Activated CD4-positive, alpha-beta memory T cell treated with anti-CD3 and anti-CD28 coated beads, Interleukin-2, amount 10 ng/mL, durations not matched to agents 7 days and 5 days (primary cell): ENCODE measurements at regions not wholly inside any gene's neighbourhood (a gene's known extent, or its start where the extent isn't known, plus 50 kb on each side); places are given as distances from the start of the nearest gene placed in this dataset.

Experiments
- CTCF ChIA-PET: fragments of 350-600 bp; sonication (Branson Sonifier 250); formaldehyde crosslinking; loops from one replicate; lab custom pipeline; 2021; ENCODE audit warnings: antibody characterized with exemption, inconsistent platforms; lab: Charles Lee
- POLR2A ChIA-PET: fragments of 350-600 bp; sonication (Branson Sonifier 250); formaldehyde crosslinking; loops from one replicate; lab custom pipeline; 2021; ENCODE audit warnings: antibody characterized with exemption; lab: Charles Lee
- DNase-seq: peaks from one replicate; pipeline ENCODE4 v3.0.0-alpha.2; 2020
- H3K27ac Mint-ChIP-seq: one replicate; pipeline ENCODE4 v1.8.0; 2021; ENCODE audit warnings: mild to moderate bottlenecking, mixed read lengths
- H3K27me3 Mint-ChIP-seq: one replicate; pipeline ENCODE4 v1.8.0; 2021; ENCODE audit warnings: mixed read lengths
- H3K36me3 Mint-ChIP-seq: one replicate; pipeline ENCODE4 v1.8.0; 2021; ENCODE audit warnings: low read depth, mixed read lengths
- H3K4me1 Mint-ChIP-seq: one replicate; pipeline ENCODE4 v1.8.0; 2021; ENCODE audit warnings: mixed read lengths
- H3K4me3 Mint-ChIP-seq: one replicate; pipeline ENCODE4 v1.8.0; 2021; ENCODE audit warnings: mild to moderate bottlenecking, mixed read lengths
- H3K9me3 Mint-ChIP-seq: one replicate; pipeline ENCODE4 v1.8.0; 2021; ENCODE audit warnings: mixed read lengths

DNA sequence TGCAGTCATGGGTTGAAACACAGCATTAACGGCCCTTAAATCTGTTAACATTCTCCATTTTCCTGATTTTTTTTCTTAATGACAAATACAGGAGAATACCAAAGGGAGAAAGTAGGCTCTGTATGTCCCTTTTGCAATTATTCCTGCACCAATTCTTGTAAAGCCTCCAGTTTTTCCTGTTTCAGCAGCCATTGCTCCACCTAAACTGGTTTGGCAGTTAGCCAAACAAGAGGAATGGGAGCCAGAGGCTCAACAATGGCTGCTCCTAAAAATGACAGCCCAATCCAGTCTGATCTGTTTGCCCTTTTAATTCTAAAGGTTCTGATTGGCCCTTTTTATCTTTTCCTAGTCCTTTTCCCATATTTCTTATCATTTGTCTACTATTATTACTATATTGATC lies 284.2 kb upstream of the SGK1 start:
- no peak overlapping the region for H3K27ac Mint-ChIP-seq
- no peak for DNase-seq
- ChIA-PET CTCF (no interaction called here), POLR2A (no interaction called here)
- no peaks in the 10 kb centered on the region for H3K36me3 Mint-ChIP-seq
- H3K27me3 Mint-ChIP-seq, result peaks cover 2% of the 10 kb centered on the region
- no peaks in the 10 kb centered on the region for H3K4me1 Mint-ChIP-seq
- no peak overlapping the region for H3K4me3 Mint-ChIP-seq
- peaks cover 4% of the 10 kb centered on the region for H3K9me3 Mint-ChIP-seq

DNA sequence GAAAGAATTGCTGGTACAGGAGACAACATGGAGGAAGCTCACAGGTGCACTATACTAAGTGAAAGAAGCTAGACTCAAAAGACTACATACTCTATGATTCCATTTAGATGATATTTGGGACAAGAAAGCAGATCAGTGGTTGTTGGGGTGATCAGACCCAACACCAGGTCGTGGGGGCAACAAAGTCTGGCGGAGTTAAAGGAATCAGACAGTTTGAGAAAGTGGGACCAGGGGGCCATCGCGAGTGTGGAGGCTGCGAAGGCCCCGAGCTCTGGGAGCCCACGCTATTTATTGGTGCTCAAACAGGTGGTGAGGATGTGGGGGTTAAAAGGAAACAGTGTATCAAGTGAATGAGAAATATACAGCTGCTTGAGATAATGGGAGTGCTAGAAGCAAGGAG lies 282.8 kb upstream of the SGK1 start:
- DNase-seq, result no peak
- no peak overlapping the region for H3K27ac Mint-ChIP-seq
- H3K27me3 Mint-ChIP-seq, result peaks cover 2% of the 10 kb centered on the region
- H3K4me3 Mint-ChIP-seq, result no peak overlapping the region
- no peaks in the 10 kb centered on the region for H3K36me3 Mint-ChIP-seq
- H3K4me1 Mint-ChIP-seq, result no peaks in the 10 kb centered on the region
- ChIA-PET POLR2A (no interaction called here), CTCF (no interaction called here)
- peaks cover 4% of the 10 kb centered on the region for H3K9me3 Mint-ChIP-seq

DNA sequence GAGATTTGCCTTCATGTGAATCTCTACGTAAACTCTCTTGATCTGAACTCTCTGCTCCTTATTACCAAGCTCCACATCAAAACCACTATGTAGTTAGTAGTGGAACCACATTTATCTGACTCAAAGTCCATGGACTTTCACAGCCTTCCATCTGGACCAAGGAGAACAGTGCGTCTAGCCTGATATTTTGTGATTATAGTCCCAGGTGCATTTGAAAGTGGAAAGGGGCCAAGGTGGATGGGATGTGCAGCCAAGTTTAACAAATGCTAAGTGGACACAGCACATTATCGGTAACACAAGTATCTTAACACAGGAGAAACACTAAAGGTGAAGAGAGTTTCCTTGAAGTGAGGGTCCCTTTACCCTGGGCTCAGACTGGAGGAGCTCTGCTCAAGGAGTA lies 281.2 kb upstream of the SGK1 start:
- Mint-ChIP-seq H3K36me3 (no peaks in the 10 kb centered on the region), H3K27me3 (peaks cover 2% of the 10 kb centered on the region), H3K27ac (no peak overlapping the region), H3K4me1 (no peaks in the 10 kb centered on the region), H3K9me3 (peaks cover 4% of the 10 kb centered on the region), H3K4me3 (no peak overlapping the region)
- POLR2A ChIA-PET, result no interaction called here
- CTCF ChIA-PET, result no interaction called here
- DNase-seq, result no peak

DNA sequence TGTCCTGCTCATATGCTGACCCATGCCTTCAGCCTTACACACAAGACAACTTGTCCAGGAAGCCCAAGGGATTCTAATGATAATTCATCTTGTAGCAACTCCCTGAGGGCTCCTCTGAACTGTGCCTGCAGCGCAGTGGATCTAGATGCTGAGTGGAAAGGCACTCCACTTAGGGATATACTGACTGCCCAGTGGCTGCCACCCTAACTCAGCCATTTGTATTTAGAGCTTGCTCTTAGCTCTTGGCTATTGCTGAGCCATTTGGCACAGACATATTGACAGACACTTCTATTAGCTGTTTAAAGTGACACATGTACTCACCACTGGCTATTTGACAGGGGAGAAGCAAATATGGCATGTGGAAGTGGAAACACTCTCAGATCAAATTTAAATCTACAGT lies 278.3 kb upstream of the SGK1 start:
- Mint-ChIP-seq H3K4me3 (no peak overlapping the region), H3K27ac (no peak overlapping the region), H3K27me3 (peaks cover 2% of the 10 kb centered on the region), H3K4me1 (no peaks in the 10 kb centered on the region), H3K36me3 (no peaks in the 10 kb centered on the region), H3K9me3 (peaks cover 4% of the 10 kb centered on the region)
- DNase-seq, result no peak
- POLR2A ChIA-PET, result no interaction called here
- CTCF ChIA-PET, result no interaction called here

DNA sequence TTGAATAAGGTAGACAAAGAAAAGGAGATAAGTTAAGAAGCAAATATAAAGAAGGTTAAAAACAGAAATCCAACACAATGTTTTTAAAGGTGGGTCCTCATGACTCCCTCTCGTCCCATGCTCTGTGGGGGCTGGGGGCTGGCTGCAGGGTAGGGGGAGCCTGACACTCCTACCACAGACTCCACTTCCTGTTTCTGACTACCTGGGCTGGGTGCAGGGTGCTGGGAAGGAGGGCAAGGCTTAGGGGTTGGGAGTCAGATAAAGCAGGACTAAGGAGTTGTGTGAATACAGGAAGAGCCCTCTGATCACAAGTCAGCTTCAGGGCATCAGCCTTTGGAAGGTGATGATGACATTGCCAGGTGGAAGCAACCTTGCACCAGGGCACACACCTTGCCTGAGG lies 277.0 kb upstream of the SGK1 start:
- POLR2A ChIA-PET, result no interaction called here
- no peaks in the 10 kb centered on the region for H3K27me3 Mint-ChIP-seq
- H3K4me1 Mint-ChIP-seq, result no peaks in the 10 kb centered on the region
- DNase-seq, result no peak
- H3K9me3 Mint-ChIP-seq, result no peaks in the 10 kb centered on the region
- no peaks in the 10 kb centered on the region for H3K36me3 Mint-ChIP-seq
- CTCF ChIA-PET, result no interaction called here
- H3K4me3 Mint-ChIP-seq, result no peak overlapping the region
- H3K27ac Mint-ChIP-seq, result no peak overlapping the region

DNA sequence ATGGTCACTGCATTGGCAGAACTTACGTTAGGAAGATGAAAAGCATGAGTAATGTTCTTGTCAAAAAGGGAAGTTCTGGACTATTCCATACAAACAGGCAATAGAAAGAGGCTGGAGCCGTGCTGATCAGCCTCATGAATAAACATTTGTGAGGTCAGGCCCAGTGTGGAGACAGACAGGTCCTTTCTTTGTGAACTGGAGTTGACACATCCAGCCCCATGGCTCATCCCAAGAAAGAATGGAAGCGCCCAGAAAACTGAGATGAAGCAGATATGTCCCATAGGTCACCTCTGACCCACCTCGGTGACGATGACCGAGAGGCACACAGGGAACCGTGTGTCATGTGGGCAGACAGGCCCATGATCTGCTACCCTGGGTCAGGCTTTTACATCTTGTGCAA lies 276.0 kb upstream of the SGK1 start:
- DNase-seq, result no peak
- CTCF ChIA-PET, result no interaction called here

DNA sequence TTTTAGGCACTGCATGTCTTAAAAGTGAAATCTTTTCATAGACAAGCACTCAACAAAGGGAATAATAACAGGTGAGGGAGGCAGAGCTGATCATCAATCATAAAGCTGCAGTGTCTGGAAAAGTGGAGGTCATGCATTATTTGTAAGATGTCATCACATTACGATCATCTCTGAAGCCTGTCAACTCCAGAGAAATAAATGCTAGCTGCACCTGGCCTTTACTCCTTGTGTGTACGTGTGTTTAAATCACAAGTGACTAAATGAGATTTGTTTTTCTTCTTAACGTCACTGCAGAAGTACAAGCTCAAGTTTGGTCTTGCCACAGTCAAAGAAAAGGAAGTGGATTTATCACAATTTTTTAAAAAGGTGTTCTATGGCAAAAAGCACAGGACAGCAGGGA lies 275.5 kb upstream of the SGK1 start:
- Mint-ChIP-seq H3K27ac (no peak overlapping the region), H3K36me3 (no peaks in the 10 kb centered on the region), H3K27me3 (no peaks in the 10 kb centered on the region), H3K9me3 (no peaks in the 10 kb centered on the region), H3K4me1 (no peaks in the 10 kb centered on the region), H3K4me3 (no peak overlapping the region)
- DNase-seq, result no peak
- ChIA-PET POLR2A (no interaction called here), CTCF (no interaction called here)

More for the DNA sequence above, 276.0 kb upstream of the SGK1 start:
- H3K4me1 Mint-ChIP-seq, result no peaks in the 10 kb centered on the region
- H3K27ac Mint-ChIP-seq, result no peak overlapping the region
- H3K36me3 Mint-ChIP-seq, result no peaks in the 10 kb centered on the region
- no peak overlapping the region for H3K4me3 Mint-ChIP-seq
- no peaks in the 10 kb centered on the region for H3K27me3 Mint-ChIP-seq
- POLR2A ChIA-PET, result no interaction called here
- H3K9me3 Mint-ChIP-seq, result no peaks in the 10 kb centered on the region

DNA sequence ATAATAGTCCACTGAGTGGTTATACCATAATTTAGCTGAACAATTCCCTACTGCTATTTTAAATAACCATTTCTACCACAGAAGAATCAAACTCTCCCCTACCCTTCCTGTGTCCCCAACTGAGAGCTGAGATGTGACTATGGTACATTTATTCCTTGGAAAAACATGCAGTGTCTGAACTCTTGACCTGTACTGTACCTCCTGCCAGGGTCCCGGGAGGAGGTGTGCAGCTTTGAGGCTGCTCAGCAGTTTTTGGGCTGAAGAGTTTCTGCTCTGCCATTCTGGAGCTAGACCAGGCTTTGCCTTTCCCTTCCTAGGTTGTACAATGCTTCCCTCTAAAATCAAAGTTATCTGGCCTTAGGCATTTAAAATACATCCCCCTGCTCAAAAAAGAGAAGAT lies 275.1 kb upstream of the SGK1 start:
- no peak for DNase-seq
- POLR2A ChIA-PET, result no interaction called here
- CTCF ChIA-PET, result no interaction called here
- Mint-ChIP-seq H3K27me3 (no peaks in the 10 kb centered on the region), H3K4me3 (no peak overlapping the region), H3K36me3 (no peaks in the 10 kb centered on the region), H3K9me3 (no peaks in the 10 kb centered on the region), H3K27ac (no peak overlapping the region), H3K4me1 (no peaks in the 10 kb centered on the region)

DNA sequence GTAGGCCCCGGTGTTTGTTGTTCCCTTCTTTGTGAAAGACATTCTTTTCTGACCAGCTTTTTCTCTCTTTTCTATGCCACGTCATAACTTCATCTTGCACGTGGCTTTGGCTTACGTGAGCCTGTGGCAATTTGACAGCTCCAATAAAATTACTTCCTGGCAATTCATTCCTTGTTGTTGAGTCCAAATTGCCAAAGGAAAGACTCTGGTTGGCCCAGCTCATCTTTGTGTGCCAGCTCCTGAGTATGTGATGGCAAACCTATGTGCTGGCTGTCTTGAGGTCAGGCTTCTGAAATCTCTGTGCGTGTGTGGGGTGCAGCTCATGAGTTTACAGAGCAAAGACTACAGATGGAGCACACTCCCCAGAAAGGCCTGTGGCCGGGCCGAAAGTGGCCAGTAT lies 272.5 kb upstream of the SGK1 start:
- Mint-ChIP-seq H3K27ac (no peak overlapping the region), H3K4me3 (no peak overlapping the region), H3K9me3 (no peaks in the 10 kb centered on the region), H3K4me1 (no peaks in the 10 kb centered on the region), H3K36me3 (no peaks in the 10 kb centered on the region), H3K27me3 (no peaks in the 10 kb centered on the region)
- ChIA-PET CTCF (no interaction called here), POLR2A (no interaction called here)
- no peak for DNase-seq

DNA sequence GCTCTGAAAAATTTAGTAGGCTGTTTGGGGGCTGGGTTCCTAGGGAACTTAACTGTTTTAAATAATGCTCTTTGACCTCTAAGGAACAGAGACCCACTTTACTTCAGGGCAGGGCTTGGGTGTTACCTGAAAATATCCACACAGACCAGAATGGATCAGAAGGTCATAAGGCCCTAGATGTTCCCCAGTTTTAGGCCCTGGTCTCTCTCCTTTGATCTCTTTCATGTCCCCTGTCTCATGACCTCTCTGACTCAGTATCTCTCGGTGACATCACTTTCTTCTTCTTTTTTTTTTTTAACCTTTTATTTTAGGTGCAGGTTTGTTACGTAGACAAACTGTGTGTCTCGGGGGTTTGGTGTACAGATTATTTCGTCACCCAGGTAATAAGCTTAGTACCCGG lies 272.1 kb upstream of the SGK1 start:
- Mint-ChIP-seq H3K9me3 (no peaks in the 10 kb centered on the region), H3K27me3 (no peaks in the 10 kb centered on the region), H3K36me3 (no peaks in the 10 kb centered on the region), H3K27ac (no peak overlapping the region), H3K4me1 (no peaks in the 10 kb centered on the region), H3K4me3 (no peak overlapping the region)
- DNase-seq, result no peak
- CTCF ChIA-PET, result no interaction called here
- POLR2A ChIA-PET, result no interaction called here

DNA sequence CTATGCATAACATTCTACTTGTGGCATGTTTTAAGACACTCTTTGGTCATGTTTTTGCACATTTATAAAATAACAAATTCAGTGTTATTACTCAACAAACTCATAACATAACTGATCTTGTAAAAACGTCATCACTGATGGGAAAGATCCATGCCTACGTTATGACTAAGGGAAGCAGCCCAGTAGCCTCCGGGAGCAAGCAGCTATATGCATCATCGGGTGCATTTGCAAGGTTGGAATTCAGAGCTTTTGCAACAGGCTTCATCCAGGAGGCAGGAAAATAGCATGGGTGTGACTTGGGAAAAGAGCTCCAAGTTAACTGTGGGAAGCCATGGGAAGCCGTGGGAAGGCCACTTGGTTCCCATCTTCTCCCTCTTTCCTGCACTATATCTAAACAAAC lies 271.6 kb upstream of the SGK1 start:
- H3K27ac Mint-ChIP-seq, result no peak overlapping the region
- no peaks in the 10 kb centered on the region for H3K36me3 Mint-ChIP-seq
- H3K27me3 Mint-ChIP-seq, result no peaks in the 10 kb centered on the region
- CTCF ChIA-PET, result no interaction called here
- POLR2A ChIA-PET, result no interaction called here
- no peak for DNase-seq
- H3K4me1 Mint-ChIP-seq, result no peaks in the 10 kb centered on the region
- H3K9me3 Mint-ChIP-seq, result no peaks in the 10 kb centered on the region
- H3K4me3 Mint-ChIP-seq, result no peak overlapping the region

DNA sequence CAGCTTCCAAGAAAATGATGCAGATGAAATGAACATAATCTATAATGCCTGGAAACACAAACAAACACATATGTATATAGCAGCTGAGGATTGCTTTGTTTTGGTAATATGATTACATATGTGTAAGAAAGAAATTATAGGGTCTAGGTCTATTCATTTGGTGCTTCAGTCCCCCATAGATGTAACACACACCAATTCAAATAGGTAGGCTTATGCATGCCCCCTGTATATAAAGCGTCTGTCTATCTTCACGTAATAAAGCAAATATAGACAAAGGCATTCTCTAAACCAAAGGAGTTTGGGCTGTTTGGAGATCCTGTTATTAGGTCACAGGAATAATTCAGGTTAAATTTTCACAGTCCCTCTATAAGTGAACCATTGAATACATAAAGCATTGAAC lies 270.4 kb upstream of the SGK1 start:
- H3K4me1 Mint-ChIP-seq, result no peaks in the 10 kb centered on the region
- DNase-seq, result no peak
- H3K4me3 Mint-ChIP-seq, result no peak overlapping the region
- H3K36me3 Mint-ChIP-seq, result no peaks in the 10 kb centered on the region
- H3K27me3 Mint-ChIP-seq, result no peaks in the 10 kb centered on the region
- no peaks in the 10 kb centered on the region for H3K9me3 Mint-ChIP-seq
- ChIA-PET POLR2A (no interaction called here), CTCF (no interaction called here)
- H3K27ac Mint-ChIP-seq, result no peak overlapping the region

DNA sequence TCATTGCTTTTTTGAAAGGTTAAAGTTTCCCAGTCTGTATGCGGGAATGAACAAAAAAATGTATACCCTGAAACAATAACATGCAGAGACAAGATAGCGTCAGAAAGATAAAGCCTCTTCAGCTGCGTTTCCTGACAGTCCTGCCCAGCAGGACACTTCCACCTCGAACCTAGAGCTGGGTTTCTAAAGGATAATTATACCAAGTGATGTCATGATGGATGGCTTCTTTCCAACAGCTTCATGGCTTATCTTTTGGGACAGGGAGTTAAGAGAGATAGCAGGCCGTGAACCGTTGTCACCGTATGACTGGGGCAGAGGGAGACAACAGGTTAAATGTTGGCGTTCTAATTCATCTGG lies 267.6 kb upstream of the SGK1 start:
- no peak overlapping the region for H3K27ac Mint-ChIP-seq
- POLR2A ChIA-PET, result no interaction called here
- H3K4me3 Mint-ChIP-seq, result no peak overlapping the region
- no peaks in the 10 kb centered on the region for H3K9me3 Mint-ChIP-seq
- no peaks in the 10 kb centered on the region for H3K27me3 Mint-ChIP-seq
- H3K4me1 Mint-ChIP-seq, result no peaks in the 10 kb centered on the region
- CTCF ChIA-PET, result no interaction called here
- DNase-seq, result no peak
- no peaks in the 10 kb centered on the region for H3K36me3 Mint-ChIP-seq

DNA sequence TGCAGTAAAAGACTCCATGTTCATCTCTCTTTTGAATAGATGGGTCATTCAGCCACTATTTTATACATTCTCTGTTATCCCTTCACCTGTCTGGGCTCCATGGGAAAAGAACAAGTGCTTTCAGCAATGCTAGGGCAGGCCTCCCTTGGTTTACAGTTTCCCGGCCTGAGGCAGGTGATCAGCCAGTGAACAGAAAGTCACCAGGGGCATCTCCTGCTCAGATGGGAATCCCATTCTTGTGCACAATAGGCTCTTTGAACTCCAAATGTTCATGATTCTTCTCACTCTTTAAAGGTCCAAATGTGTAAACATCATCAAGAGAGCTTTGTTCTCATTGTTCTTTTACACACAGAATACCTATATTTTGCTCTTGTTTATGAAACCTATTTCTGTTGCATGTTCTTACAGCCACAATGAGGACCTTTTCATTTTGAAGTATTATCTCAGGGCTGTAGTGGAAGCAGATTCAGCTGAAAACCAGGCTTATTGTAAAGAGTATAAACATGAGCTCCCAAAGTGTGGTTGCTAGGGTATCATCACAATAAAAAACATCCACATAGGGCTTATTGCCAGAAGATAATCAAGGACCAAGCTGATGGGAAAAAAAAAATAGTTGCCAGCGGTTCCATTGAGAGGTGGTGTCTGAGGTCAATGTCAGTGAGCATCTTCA lies 267.1 kb upstream of the SGK1 start:
- no peak overlapping the region for H3K4me3 Mint-ChIP-seq
- ChIA-PET CTCF (no interaction called here), POLR2A (no interaction called here)
- H3K9me3 Mint-ChIP-seq, result no peaks in the 10 kb centered on the region
- no peak for DNase-seq
- H3K27me3 Mint-ChIP-seq, result no peaks in the 10 kb centered on the region
- H3K36me3 Mint-ChIP-seq, result no peaks in the 10 kb centered on the region
- peaks cover 2% of the 10 kb centered on the region for H3K4me1 Mint-ChIP-seq
- no peak overlapping the region for H3K27ac Mint-ChIP-seq
